Mucosa of gallbladder (tissue), 1 donor: ENCODE measurements at regions not wholly inside any gene's neighbourhood (a gene's known extent, or its start where the extent isn't known, plus 50 kb on each side); places are given as distances from the start of the nearest gene placed in this dataset.

Experiments
- DNase-seq: peaks from one replicate; pipeline ENCODE4 v3.0.0-alpha.2; 2020; ENCODE audit warnings: low spot score
- donor health status: DM: no; HTN: no; CAD: no.

GRCh38 chr3:18044971-18045880 is 302.8 kb upstream of the TBC1D5 start:
- no peak for DNase-seq

DNA sequence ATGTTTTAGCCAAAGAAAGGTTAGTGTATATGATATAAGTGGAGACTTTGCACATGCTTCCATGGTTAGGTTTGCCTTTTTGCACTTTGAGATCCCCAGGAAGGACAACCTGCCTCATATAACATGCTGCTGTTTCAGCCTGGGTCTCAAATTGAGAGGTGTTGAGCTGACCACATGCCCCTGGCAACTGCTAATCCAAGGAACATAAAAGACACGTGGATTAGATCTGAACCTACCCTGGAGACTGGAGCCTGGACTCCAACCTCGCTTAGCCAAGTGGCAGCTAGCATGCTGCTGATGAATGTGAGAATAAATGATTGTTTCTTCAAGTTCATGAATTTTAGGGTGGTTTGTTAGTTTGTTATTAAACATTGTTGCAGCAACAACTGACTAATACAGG is 301.8 kb upstream of the TBC1D5 start:
- DNase-seq: no peak

GRCh38 chr3:18036450-18036815 is 294.0 kb upstream of the TBC1D5 start:
- DNase-seq: no peak

- DNase-seq: no peak
Observed at GRCh38 chr3:18035641-18036449, 293.4 kb upstream of the TBC1D5 start.

GRCh38 chr3:18033581-18034108 is 291.2 kb upstream of the TBC1D5 start:
- no peak for DNase-seq

DNA sequence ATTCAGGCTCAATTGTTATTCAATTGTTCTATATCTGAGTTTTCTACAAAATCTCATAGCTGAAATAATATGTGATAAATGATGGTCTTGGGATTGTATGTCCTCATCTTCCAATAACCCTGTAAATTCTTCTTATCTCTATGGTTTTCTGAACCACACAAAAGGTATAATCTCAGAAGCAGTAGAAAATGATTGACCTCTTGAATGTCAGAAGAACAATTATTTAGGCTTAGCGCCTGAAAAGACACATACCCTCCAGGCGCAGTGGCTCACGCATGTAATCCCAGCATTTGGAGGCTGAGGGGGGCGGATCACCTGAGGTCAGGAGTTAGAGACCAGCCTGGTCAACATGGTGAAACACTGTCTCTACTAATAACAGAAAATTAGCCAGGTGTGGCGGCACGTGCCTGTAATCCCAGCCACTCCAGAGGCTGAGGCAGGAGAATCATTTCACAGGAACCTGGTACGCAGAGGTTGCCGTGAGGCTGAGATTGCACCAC is 288.0 kb upstream of the TBC1D5 start:
- DNase-seq: no peak

GRCh38 chr3:18027161-18027939 is 284.9 kb upstream of the TBC1D5 start:
- DNase-seq: no peak

- DNase-seq: no peak
Observed at GRCh38 chr3:18024715-18025114, 282.3 kb upstream of the TBC1D5 start.

DNA sequence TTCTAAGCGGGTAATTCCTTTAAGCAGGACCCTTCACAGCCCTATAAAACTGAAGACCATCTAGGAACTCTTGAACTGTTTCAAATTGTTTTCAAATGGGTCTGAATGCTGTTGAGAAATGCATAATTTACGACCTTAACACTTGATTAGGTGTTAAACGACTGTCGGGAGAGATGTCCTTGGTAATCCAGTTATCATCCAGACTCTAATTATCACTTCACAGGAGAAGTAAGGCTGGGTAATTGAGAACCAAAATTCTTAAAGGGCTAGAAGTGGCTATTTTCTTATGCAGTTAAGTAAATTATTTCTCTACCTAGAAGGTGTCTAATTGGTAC is 276.7 kb upstream of the TBC1D5 start:
- no peak for DNase-seq

DNA sequence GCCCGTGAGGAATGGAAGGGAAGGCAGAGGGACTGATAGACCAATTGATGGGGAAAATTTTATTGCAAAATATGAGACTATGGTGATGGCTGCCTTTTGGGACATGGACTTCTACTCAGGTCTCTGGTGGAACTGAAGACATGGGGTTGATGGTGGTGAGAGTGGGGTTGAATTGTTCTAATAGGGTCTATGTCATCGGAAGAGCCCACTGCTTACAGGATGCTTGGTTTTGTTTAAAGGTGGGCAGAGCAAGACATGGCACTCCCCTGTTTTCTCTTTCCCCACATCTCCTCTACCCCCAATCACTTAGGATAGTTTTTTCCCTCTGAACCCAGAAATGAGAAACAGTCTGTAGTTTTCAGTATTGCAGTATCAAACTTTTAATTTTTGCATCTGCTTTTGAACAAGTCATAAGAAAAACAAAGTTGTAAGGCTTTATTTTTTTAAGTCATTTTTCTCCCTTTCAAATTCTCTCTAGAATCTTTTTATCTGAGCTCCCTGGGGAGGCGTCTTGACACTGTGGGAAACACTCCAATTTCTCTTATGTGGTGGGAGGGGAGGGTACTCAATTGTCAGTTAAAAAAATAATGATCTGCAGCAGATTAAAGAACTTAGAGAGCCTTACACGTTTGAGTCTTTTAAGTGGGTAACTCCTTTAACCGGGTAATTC is 276.2 kb upstream of the TBC1D5 start:
- DNase-seq: no peak

GRCh38 chr3:18016366-18016765 is 273.9 kb upstream of the TBC1D5 start:
- DNase-seq: no peak

DNA sequence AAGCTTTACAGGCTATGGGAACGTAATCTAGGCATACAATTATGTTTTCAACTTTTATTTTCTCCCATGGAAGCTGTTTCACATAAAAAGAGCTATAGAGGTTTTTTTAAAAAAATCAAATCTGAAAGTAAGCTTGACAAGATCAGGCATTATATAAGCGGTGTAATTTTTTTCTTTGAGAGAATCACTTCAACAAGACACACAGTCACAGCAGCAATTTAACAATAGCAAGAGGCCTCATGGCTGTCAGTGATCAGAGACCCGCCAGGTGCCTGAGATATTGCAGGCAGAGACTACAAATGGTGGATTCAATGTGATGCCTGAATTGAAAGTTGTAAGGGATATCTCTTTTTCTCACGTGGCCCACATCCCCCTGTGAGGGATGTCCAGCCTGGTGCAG is 270.5 kb upstream of the TBC1D5 start:
- DNase-seq: no peak

- no peak for DNase-seq
Observed at GRCh38 chr3:18012436-18012835, 270.0 kb upstream of the TBC1D5 start.

- no peak for DNase-seq
Observed at GRCh38 chr3:18011387-18011786, 269.0 kb upstream of the TBC1D5 start.

DNA sequence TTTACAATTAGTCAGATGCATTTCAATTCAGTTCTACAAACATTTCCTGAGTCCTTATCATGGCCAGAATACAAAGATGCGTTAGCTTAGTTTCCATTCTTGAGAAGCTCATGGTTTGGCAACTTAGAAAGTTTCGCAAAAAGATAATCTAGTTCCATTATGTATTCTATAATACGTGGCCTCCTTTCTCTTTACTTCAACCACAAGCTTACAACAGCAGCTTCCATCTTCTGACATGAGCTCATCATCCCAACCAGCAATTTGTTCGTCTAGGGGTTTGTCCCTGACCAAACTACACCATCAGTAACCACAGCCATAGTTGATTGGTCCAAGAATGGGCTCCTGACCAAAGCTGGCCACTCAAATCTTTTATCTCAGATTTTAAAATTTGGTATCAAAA is 267.6 kb upstream of the TBC1D5 start:
- no peak for DNase-seq

DNA sequence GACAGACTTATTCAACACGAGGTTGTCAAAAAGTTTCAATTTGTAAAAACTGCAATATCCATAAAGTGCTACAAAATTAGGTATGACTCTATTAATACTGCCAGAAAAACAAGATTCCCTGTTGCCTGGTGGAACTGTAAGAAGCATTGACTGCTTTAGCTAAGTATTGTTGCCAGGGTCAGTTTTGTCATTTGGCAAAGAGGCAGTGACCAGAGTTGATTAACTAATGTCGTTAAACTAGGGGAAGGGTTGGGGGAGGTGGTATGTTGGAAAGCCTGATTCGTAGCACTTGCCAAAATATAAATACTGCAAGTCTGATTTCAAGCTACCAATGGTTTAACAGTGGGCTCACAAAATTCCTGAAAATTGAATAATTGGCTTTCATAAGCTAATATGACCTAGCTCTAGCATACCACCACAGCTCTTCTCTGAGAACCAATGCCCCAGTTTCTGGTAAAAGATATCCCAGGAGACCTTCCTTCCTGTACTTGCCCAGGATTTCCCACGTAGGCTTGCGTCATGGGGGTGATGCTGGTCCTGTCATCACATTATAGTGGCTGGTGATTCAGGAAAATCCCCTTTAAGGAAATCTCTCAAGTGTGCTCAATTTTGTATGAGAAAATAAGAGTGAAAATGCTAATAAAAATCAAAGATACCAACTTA is 266.4 kb upstream of the TBC1D5 start:
- DNase-seq: no peak

GRCh38 chr3:18007980-18008379 is 265.5 kb upstream of the TBC1D5 start:
- no peak for DNase-seq

DNA sequence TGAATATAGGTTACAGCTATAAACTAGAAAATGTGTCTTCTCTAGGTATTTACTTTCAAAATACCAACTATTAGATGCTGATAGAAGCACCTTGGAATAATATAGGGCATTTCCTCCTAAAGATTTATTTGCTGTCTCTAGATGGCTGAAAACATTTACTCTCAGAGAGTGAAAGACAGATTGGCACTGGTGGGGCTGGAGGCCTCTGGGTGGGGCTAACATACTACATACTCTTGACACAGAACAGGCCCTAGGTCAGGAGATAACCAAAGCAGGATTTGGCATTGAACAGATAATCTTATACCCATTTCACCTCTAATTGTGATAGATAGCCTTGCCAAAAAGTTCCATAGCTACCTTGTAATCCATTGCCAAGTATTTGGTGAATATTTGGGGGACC is 253.3 kb upstream of the TBC1D5 start:
- DNase-seq: no peak

DNA sequence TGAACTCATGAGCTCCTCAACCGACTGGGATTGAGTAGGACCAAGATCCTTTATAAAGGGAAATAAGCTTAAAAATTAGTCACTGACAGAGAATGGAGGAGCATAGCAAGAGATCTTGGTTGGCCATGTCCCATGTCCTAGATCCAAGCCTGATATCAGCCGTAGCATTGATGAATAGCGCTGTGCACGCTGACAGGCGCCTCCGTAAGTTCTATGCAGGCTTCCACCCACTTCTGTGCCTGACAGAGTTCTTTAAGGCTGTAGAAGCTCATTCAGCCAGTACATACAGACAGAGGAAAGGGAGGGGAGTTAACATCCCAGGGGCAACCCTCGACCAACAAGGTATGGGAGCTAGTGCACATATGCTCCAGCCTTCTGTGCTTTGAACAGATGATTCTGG is 251.7 kb upstream of the TBC1D5 start:
- no peak for DNase-seq

- DNase-seq: no peak
Observed at GRCh38 chr3:17990390-17990789, 248.0 kb upstream of the TBC1D5 start.

- no peak for DNase-seq
Observed at GRCh38 chr3:17986348-17986816, 244.0 kb upstream of the TBC1D5 start.
